ENCODE measurements at regions not wholly inside any gene's neighbourhood (a gene's known extent, or its start where the extent isn't known, plus 50 kb on each side); places are given as distances from the start of the nearest gene placed in this dataset.

DNA sequence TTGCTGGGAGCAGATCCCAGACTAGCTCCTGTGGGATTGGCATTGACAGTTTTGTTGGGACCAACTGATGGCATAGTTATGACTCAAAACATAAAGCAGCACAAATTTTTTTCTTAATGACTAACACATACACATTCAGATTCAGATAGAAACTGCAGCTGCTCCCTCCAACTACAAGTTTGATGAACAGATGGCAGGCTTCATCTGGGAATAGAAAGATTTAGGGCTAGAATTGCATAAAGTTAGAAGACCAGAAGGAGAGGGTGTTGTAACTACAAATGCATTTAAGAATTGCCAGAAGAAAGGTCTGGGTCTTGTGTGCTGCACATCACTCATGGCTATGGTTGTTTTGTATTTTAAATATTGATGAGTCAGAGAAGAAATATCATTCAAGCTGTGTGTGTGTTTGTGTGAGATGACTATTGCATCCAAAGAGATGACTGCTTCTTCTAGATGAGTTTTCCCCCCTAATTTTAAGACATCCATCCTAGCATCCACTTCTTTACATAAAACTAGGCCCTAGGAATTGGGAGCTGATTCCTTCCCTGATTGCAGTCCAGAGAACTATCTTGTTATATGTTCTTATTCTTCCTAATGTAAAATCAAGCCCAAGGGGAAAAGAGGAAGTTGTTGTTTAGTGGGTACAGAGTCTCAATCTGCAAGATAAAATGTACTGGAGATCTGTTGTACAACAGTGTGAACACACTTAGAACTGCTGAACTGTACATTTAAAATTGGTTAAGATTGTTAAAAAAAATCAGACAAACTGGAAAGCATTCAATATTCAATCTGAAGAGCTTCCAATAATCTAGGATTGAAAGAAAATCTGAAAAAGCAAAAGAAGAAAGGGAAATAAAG is 175.1 kb downstream of the PARM1 start:
- TF ChIP-seq, protein P1, sequence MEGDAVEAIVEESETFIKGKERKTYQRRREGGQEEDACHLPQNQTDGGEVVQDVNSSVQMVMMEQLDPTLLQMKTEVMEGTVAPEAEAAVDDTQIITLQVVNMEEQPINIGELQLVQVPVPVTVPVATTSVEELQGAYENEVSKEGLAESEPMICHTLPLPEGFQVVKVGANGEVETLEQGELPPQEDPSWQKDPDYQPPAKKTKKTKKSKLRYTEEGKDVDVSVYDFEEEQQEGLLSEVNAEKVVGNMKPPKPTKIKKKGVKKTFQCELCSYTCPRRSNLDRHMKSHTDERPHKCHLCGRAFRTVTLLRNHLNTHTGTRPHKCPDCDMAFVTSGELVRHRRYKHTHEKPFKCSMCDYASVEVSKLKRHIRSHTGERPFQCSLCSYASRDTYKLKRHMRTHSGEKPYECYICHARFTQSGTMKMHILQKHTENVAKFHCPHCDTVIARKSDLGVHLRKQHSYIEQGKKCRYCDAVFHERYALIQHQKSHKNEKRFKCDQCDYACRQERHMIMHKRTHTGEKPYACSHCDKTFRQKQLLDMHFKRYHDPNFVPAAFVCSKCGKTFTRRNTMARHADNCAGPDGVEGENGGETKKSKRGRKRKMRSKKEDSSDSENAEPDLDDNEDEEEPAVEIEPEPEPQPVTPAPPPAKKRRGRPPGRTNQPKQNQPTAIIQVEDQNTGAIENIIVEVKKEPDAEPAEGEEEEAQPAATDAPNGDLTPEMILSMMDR (IDR thresholded peaks at IDR 0.05), result no peak
- TF ChIP-seq POLR2A (IDR thresholded peaks at IDR 0.05), result no peak

All from esophagus squamous epithelium (tissue), 4 donors.